ENCODE measurements at regions not wholly inside any gene's neighbourhood (a gene's known extent, or its start where the extent isn't known, plus 50 kb on each side); places are given as distances from the start of the nearest gene placed in this dataset.

- H2BK15ac ChIP-seq (ENCODE audit: low read depth, low read length): no peak overlapping the region
- no peak overlapping the region for H2BK12ac ChIP-seq (ENCODE audit: insufficient read length, low read depth, low read length)
- TF ChIP-seq, protein P1, sequence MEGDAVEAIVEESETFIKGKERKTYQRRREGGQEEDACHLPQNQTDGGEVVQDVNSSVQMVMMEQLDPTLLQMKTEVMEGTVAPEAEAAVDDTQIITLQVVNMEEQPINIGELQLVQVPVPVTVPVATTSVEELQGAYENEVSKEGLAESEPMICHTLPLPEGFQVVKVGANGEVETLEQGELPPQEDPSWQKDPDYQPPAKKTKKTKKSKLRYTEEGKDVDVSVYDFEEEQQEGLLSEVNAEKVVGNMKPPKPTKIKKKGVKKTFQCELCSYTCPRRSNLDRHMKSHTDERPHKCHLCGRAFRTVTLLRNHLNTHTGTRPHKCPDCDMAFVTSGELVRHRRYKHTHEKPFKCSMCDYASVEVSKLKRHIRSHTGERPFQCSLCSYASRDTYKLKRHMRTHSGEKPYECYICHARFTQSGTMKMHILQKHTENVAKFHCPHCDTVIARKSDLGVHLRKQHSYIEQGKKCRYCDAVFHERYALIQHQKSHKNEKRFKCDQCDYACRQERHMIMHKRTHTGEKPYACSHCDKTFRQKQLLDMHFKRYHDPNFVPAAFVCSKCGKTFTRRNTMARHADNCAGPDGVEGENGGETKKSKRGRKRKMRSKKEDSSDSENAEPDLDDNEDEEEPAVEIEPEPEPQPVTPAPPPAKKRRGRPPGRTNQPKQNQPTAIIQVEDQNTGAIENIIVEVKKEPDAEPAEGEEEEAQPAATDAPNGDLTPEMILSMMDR (conservative IDR thresholded peaks at IDR 0.05): peak; percentile 58
- H4K91ac ChIP-seq (ENCODE audit: insufficient read length, low read depth, low read length): no peak overlapping the region
- H3K4me1 ChIP-seq (ENCODE audit: insufficient read depth, low read length): no peaks in the 10 kb centered on the region
- H2BK120ac ChIP-seq (ENCODE audit: low read depth, low read length, poor library complexity, severe bottlenecking): no peak overlapping the region
- no peak overlapping the region for H3K27ac ChIP-seq (ENCODE audit: insufficient read length, low read depth, low read length)
- H3K9me3 ChIP-seq (ENCODE audit: control insufficient read depth, low read depth, low read length): no peaks in the 10 kb centered on the region
- H2AK5ac ChIP-seq (ENCODE audit: insufficient read length, low read length): no peak overlapping the region
- H3K23me2 ChIP-seq (ENCODE audit: insufficient read length, low read depth, low read length, poor library complexity, severe bottlenecking): no peaks in the 10 kb centered on the region
- no peak overlapping the region for H3K27ac Mint-ChIP-seq
- no peaks in the 10 kb centered on the region for H3K79me2 ChIP-seq (ENCODE audit: insufficient read depth, low read length)
- H3K56ac ChIP-seq (ENCODE audit: insufficient read length, low read depth, low read length): no peak overlapping the region
- H3K4me1 Mint-ChIP-seq: peaks cover 0 to 3% of the 10 kb centered on the region in 2 experiments; a peak in 1 of 4 replicates
- no peak for DNase-seq
- no peak overlapping the region for H3K14ac ChIP-seq (ENCODE audit: insufficient read depth, low read length)
- H4K20me1 ChIP-seq (ENCODE audit: control insufficient read depth, insufficient read depth, insufficient read length): no peaks in the 10 kb centered on the region
- H2AFZ ChIP-seq (ENCODE audit: low read length): peak overlapping the region; percentile 14
- H3T11ph ChIP-seq (ENCODE audit: low read length): no peak overlapping the region
- WGBS (ENCODE audit: extremely low coverage, insufficient read length, low lambda C conversion rate): no CpG with 5 or more reads among the region's 3 CpGs
- H3K23ac ChIP-seq (ENCODE audit: insufficient read length, low read depth, low read length): no peak overlapping the region
- H3K36me3 Mint-ChIP-seq (ENCODE audit: insufficient read depth in 1 of 3, low read depth in 3 of 3): no peaks in the 10 kb centered on the region; a peak in 1 of 7 replicates
- no peak overlapping the region for H3K18ac ChIP-seq (ENCODE audit: insufficient read length, low read depth, low read length)
- H3K79me1 ChIP-seq (ENCODE audit: insufficient read depth, low read depth, low read length, poor library complexity, severe bottlenecking): no peaks in the 10 kb centered on the region
- no peak overlapping the region for H2BK20ac ChIP-seq (ENCODE audit: low read depth, low read length, poor library complexity, severe bottlenecking)
- H3K9ac ChIP-seq (ENCODE audit: extremely low read depth, insufficient read length, low read length): no peak overlapping the region
- H3K4ac ChIP-seq (ENCODE audit: low read depth, low read length): no peak overlapping the region
- H3K9me3 Mint-ChIP-seq: no peaks in the 10 kb centered on the region; a peak in 1 of 5 replicates
- H3K27me3 Mint-ChIP-seq (ENCODE audit: low read depth): no peaks in the 10 kb centered on the region
- no peak overlapping the region for H3K4me3 Mint-ChIP-seq
- H4K8ac ChIP-seq (replicated peaks; ENCODE audit: insufficient read length, low read depth, low read length): no peak overlapping the region
- H3K27me3 ChIP-seq (ENCODE audit: insufficient read depth, low read length): no peaks in the 10 kb centered on the region
- no peak overlapping the region for H2BK5ac ChIP-seq (ENCODE audit: insufficient read length, low read length)
- no peak overlapping the region for H4K5ac ChIP-seq (ENCODE audit: insufficient read length, low read depth, low read length)
- no peak overlapping the region for H3K4me2 ChIP-seq (ENCODE audit: insufficient read depth, insufficient read length, low read length)
Observed at GRCh38 chr18:65227970-65228369, 522.8 kb upstream of the CDH7 start.
